Pons (tissue), 1 donor: ENCODE measurements at regions not wholly inside any gene's neighbourhood (a gene's known extent, or its start where the extent isn't known, plus 50 kb on each side); places are given as distances from the start of the nearest gene placed in this dataset.
"Not testable (repeated sequence)": the region's sequence is repeated elsewhere in the genome, so short reads cannot be mapped to it uniquely, and the experiment has no call there.

Source experiments
- DNase-seq: peaks from one replicate; pipeline ENCODE4 v3.0.0-alpha.2; 2016; ENCODE audit warnings: low spot score

GRCh38 chr20:59462249-59462648 is 142.1 kb upstream of the PHACTR3 start:
- DNase-seq = no peak

- DNase-seq = no peak
Observed at GRCh38 chr20:59463541-59463940, 140.8 kb upstream of the PHACTR3 start.

DNA sequence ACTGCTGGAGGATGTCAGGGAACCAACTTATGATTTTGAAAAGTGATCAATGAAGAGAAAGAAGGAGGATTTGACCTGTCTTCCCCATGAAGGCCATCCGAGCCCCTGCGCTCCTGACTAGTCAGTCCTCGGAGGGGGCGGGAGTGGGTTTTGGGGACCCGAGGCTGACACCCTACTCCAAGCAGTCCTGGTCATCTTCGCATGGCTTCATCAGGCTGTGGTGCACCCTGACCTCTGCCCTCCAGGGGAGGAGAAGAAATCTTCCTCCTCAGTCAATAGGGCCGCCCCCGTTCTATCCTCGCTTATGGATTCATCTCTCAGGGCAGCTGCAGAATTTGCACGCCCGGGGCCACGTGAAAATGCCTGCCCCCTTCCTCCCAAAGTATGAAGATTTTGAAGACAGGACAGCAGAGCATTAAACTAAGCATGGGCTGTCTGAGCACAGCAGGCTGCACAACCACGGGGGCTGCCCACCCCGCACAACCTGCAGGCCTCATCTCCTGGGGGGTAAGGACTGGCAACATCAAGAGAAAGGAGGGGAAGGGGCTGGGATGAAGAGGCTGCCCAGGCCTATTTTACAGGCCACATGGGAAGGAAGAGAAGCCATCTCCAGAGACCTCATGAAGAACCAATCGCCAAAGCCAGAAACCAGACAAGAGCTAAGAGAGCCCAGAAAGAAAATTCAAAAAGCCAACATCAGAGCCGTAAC is 138.1 kb upstream of the PHACTR3 start:
- no peak for DNase-seq

DNA sequence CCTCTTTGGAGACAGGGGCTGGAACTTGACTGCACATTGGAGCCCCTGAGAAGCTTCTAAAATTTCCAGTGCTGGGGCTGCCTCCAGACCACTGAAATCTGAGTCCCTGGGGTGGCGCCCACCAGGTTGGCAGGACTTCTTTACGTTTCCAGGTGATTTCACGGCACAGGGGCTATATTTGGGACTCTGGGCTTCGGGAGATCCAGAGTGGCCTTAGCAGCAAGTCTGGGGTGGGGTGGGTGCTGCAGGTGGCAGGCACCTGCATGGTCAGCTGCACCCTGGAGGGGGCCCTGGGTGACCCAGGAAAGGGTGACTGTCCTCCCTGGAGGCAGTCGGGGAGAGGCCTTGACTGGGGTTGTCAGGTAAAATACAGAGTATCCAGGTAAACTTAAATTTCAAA is 135.5 kb upstream of the PHACTR3 start:
- DNase-seq = no peak

GRCh38 chr20:59469267-59470252 is 134.8 kb upstream of the PHACTR3 start:
- DNase-seq = no peak

DNA sequence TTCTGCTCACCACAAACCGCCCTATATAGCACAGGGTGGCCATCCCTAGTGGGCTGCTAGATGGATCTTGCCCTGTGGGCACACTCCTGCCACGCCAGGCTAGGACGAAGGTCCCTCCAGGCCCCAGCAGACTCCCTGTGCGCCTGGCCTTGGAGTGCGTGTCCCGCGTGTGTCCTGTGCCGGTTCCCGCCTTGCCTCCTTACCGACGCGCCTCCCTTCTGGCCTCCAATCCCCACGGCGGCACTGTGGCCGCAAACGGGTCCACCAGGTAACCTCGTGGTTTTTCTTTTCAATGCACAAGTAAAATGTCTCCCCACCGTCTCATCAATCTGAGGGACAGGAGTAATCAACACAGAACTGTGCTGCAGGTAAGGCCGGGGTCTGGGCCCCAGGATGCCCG is 133.8 kb upstream of the PHACTR3 start:
- no peak for DNase-seq

DNA sequence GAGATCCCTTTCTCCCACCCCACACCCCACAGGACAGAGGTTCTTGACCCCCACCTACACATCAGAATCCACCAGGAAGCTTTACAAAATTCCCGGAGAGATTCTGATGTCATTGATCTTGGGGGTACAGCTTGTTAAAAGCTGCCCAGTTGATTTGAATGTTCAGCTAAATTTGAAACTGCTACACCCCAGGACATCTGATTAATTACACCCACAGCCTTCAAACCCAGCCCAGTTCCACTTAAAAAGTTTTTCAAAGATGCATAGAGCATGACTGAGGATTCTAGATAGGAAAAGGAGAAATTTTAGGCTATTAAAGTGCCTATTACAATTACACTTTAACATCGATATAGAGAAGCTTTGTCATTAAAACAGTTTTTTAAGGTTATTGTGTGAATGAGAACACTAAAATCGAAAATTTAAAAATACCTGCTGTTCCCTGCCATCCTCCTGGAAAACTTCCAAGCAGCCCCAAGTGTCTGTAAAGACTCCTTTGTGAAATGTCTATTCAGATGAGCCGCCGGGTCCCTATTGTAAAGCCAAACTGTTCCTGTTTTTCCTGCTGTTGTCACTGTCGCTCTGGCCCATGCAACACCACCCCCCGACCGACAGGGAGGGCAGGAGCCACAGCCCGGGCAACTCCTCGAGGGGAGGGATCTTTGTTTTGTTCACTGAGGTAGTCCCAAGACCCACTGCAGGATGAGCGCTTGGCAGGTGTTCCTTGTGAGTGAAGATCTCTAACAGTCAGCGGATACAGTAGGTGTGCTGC is 132.5 kb upstream of the PHACTR3 start:
- DNase-seq = no peak

- DNase-seq = no peak
Observed at GRCh38 chr20:59473742-59474141, 130.6 kb upstream of the PHACTR3 start.

DNA sequence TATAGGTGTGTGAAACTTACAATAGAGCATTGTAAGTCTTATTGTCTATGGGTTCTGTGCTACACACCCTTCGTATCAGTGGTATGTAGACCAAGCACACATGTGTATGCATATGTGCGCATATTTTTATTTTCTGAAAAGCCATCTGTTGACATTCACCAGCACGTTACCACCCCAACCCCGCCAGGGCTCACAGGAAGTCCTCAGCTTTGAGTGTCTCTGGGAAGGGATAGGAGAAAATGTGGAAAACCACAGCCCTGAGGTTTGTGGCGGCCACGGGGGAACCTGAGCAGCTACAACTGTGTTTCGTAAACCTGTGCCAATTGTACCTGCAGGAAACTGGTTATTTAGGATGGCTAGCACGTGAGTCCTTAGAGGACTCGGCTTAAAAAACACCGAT is 123.3 kb upstream of the PHACTR3 start:
- DNase-seq = no peak

GRCh38 chr20:59481477-59482018 is 122.8 kb upstream of the PHACTR3 start:
- no peak for DNase-seq

DNA sequence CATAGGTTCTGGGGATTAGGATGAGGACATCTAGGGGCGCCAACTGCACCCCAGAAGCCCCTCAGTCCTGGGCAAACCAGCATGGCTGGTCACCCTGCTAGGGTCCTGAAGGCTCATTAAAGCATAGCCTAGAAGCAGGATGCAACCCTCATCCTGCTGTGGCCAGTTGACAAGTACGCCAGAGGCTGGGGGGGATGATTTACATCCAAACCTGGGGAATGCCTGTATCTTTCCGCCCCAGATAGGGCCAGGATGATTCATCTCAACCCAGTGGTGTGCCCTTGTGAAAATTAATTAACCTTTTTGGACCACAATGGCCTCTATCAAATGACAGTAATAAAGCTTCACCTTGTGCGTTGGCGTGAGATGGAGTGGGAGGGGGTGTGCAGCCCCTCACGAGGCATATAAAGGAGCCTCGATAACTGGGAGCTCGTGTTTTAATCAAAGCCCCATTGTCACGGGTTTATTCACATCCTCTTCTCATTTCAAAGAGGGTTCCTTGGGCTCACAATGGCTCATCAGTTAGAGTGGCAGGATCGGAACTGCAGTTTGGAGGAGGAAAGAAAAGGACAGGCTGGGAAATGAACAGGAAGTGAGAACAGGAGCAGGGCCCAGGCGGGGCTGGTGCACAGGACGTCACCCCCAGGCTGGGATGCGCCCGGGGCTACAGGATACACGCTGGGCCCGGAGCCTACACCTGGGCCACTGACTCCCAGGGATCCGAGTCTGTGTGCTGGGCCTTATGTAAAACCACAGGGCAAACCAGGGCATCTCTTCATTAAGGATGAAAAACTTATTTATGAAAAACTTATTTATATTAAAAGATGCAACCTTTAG is 121.8 kb upstream of the PHACTR3 start:
- no peak for DNase-seq

GRCh38 chr20:59483481-59483880 is 120.9 kb upstream of the PHACTR3 start:
- DNase-seq = no peak

DNA sequence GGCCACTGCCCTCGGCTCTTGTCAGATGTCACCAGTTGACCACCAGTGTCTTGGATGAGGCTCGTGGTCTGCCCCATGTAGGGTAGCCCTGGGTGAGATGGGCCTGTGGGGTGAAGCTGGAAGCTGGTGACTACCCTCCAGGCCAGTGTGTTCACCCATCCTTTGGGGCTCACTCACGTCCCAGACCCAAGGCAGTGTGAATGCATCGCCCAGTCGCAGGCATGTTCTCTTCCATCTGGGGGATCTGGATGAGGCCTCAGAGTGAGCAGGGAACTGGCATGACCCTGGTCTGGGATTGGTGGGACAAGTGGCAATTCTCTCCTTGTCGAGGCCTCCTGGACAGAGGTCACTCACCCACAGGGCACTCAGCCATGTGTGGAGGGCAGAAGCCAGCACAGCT is 120.1 kb upstream of the PHACTR3 start:
- no peak for DNase-seq

- DNase-seq = no peak
Observed at GRCh38 chr20:59485576-59486454, 118.5 kb upstream of the PHACTR3 start.

- DNase-seq = not testable (repeated sequence)
Observed at GRCh38 chr20:59488459-59488858, 115.9 kb upstream of the PHACTR3 start.

- not testable (repeated sequence) for DNase-seq
Observed at GRCh38 chr20:59490196-59491004, 113.9 kb upstream of the PHACTR3 start.

- DNase-seq = no peak
Observed at GRCh38 chr20:59491884-59492283, 112.5 kb upstream of the PHACTR3 start.

DNA sequence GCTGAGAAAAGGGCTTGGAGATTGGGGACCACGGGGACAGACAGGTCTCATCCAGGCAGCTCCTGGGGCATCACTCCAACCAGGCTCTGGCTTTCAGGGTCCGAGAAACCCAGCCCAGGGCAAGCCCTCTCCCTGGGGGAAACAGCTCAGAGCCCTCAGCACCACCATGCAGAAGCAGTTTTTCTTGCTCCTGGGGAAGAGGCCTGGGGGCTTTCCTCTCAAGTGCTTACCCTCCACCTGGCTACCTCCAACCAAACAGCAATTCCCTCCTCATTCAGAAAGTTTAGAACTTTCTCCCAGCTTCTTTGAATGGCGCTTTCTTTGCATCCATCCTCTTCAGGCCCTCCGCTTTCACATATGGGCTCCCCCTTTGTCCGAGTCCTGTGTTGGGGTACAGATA is 110.4 kb upstream of the PHACTR3 start:
- DNase-seq = no peak

DNA sequence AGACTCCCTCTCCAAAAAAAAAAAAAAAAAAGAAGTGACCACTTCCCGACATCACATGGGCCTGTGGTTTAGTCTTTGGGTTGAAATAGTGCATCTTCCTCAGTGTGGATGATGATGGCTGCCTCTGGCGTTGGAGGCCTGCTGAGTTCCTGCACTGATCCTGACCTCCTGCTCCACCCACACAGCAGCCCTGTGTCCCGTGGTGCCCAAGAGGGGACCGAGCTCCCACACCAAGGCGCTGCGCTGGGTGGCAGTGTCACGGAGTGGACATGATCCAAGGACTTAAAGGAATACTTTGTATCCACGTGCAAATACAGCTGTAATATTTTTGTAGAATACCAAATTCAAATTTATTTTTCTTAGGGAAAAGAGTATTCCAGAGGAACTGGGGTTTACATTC is 109.2 kb upstream of the PHACTR3 start:
- DNase-seq = no peak
